Peyer's patch (tissue), 4 donors: ENCODE measurements at regions not wholly inside any gene's neighbourhood (a gene's known extent, or its start where the extent isn't known, plus 50 kb on each side); places are given as distances from the start of the nearest gene placed in this dataset.

Source experiments
- CTCF ChIP-seq, 6 experiments: fragments of 450-650 bp in 4 of 6; fragments of 200-600 bp in 2 of 6; sonication (generic) in 1 of 6; IDR thresholded peaks; one replicate each; pipeline ENCODE4 v1.5.1; 2017 to 2019; ENCODE audit warnings: antibody characterized with exemption in 6 of 6, mild to moderate bottlenecking in 3 of 6, moderate library complexity in 1 of 6
- POLR2A ChIP-seq, 2 donors: fragments of 450-650 bp; IDR thresholded peaks; one replicate each; pipeline ENCODE4 v1.5.1; 2017; ENCODE audit warnings: antibody characterized with exemption in 2 of 2, mild to moderate bottlenecking in 2 of 2, moderate library complexity in 2 of 2

GRCh38 chr4:149889991-149890390 lies 74.3 kb upstream of the IQCM start:
- TF ChIP-seq CTCF (IDR thresholded peaks at IDR 0.05), result no peak
- TF ChIP-seq POLR2A (IDR thresholded peaks at IDR 0.05), result no peak
